NCI-H2227 treated with DMSO at 0.1 percent for 48 hours (cell line): ENCODE measurements at regions not wholly inside any gene's neighbourhood (a gene's known extent, or its start where the extent isn't known, plus 50 kb on each side); places are given as distances from the start of the nearest gene placed in this dataset.

ENCODE experiments used
- DNase-seq: peaks from one replicate; lab custom pipeline; 2025; lab: John Stamatoyannopoulos, UW

DNA sequence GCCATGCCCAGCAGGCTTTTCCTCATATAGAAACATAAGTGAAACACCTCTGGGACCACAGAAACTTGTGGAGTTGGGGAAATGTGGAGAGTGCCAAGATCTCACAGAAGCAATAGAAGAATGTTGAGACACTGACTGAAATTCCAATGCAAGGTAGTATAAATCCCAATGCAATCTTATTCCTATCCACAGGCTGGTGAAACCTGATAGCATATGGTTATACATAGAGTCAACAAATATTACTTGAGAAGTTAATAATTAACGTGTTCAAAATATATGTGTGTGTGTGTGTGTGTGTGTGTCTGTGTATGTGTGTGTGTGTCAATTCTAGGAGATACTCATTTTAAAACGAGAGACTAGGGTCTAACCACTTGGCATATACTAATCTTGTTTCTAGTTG lies 776.8 kb upstream of the ACVR2A start:
- no peak for DNase-seq

DNA sequence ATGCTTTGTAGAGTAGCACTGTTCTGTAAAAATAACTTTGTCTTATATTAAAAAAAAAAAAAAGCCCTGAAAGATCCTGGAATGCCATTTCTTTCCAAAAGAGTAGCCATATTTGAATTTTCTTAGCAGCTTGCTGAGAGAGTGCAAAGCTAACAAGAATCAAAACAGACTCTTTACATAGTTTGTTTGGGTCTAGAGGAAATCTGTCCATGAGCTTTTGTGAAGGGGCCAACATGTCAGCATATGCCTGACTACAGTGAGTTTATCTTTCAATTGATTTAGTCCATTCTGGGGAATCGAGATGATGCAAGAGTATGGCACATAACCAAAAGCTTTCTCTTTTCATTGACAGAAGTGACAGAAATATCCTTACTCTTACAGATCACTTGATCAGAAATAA lies 777.7 kb upstream of the ACVR2A start:
- no peak for DNase-seq

- DNase-seq: no peak
These were observed 782.8 kb upstream of the ACVR2A start for GRCh38 chr2:147062073-147062472.

GRCh38 chr2:147061269-147061668 lies 783.6 kb upstream of the ACVR2A start:
- DNase-seq: no peak

GRCh38 chr2:147057892-147058490 lies 786.8 kb upstream of the ACVR2A start:
- DNase-seq: no peak

GRCh38 chr2:147051814-147052213 lies 793.0 kb upstream of the ACVR2A start:
- DNase-seq: no peak

GRCh38 chr2:147051248-147051647 lies 793.6 kb upstream of the ACVR2A start:
- DNase-seq: no peak

DNA sequence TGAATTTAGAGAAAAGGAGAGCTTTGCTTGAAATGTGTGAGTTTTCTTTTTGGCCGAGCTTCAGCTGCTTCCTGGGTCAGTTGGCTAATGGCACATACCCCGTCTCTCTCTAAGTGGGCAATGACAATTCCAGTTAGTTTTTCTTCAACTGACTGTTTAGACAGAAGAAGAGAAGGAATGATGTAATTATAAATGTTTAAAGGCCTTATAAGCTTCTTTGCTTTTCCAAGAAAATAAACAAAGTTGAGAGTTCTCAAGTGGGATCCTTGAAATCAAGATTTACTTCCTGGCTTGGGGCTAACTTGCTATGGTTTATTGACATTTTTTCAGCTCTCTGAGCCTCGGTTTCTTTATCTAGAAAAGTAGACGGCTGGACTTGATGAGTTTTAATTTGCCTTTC lies 794.9 kb upstream of the ACVR2A start:
- no peak for DNase-seq

GRCh38 chr2:147046473-147046872 lies 798.4 kb upstream of the ACVR2A start:
- DNase-seq: no peak

GRCh38 chr2:147045113-147045512 lies 799.7 kb upstream of the ACVR2A start:
- peak; percentile 49 for DNase-seq

DNA sequence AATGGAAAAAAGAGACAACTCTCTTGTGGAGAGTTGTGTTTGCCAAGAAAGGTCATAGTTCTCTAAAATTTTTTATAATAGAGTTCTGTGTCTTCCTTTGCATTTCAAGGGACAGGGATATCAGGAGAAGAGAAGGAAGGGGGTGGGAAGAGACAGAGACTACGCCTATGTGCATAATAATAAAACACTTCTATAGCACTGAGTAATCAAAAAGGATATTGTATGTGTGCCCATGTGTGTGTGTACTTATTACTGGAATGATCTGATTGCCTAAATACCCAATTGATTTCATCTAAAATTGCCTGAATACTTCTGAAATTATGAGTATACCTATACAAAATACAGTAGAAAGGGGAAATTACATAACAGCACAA lies 803.7 kb upstream of the ACVR2A start:
- no peak for DNase-seq

GRCh38 chr2:147040298-147041120 lies 804.3 kb upstream of the ACVR2A start:
- DNase-seq: no peak

DNA sequence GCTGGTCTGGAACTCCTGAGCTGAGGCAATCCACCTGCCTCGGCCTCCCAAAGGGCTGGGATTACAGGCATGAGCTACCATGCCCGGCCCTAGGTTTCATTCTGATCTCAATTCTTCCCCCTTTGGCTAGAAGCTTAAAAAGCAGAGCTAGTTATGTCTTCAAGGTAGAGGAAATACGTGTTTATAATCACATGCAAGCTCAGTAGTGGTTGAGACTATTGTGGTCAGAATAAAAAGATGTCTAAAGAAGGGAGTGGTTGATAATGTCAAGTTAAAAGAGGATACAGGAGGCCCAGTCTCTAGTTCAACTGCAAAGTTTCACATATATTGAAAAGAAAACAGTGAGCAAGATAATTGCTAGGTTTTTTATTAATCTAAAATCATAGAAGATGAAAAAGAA lies 807.8 kb upstream of the ACVR2A start:
- DNase-seq: no peak

GRCh38 chr2:147033044-147033443 lies 811.8 kb upstream of the ACVR2A start:
- DNase-seq: no peak

DNA sequence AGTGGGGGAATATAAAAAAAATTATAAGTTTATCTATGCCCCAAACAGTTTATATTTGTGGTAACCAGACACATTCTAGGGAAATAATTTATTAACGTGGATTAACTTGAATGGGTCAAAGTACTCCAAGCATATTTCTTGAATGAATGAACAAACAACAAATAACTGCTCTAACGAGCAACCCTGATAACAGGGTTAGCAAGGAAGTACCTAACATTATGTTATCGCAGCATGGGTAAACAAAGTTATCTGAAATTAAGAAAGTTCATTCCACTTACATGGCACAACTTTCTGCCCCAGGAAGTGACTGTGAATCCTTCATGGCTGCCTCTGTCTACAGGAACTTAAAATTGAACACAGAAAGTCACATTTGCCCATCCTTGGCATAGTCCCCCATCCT lies 812.9 kb upstream of the ACVR2A start:
- DNase-seq: no peak

- DNase-seq: no peak
These were observed 813.7 kb upstream of the ACVR2A start for GRCh38 chr2:147030966-147031720.

DNA sequence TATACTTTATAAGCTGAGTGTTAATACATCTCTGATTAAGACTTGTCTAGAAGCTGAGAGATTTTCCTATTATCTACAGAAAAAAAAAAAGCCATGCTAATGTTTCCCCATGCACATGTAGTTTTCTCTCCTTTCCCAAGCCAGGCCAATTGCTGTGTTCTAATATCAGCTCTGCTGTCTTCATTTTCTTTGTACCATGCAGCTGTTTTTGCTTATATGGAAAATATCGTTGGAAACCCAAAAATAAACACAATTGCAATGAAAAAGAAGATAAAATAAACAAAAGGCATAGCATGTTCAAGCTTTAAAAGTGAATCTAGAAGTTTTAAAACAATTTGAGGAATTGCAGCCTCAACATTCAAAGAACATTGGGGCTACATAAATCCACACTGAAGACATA lies 817.4 kb upstream of the ACVR2A start:
- no peak for DNase-seq

GRCh38 chr2:147026664-147027295 lies 818.0 kb upstream of the ACVR2A start:
- no peak for DNase-seq

- DNase-seq: no peak
These were observed 818.9 kb upstream of the ACVR2A start for GRCh38 chr2:147025646-147026585.

- no peak for DNase-seq
These were observed 825.5 kb upstream of the ACVR2A start for GRCh38 chr2:147019311-147019710.

DNA sequence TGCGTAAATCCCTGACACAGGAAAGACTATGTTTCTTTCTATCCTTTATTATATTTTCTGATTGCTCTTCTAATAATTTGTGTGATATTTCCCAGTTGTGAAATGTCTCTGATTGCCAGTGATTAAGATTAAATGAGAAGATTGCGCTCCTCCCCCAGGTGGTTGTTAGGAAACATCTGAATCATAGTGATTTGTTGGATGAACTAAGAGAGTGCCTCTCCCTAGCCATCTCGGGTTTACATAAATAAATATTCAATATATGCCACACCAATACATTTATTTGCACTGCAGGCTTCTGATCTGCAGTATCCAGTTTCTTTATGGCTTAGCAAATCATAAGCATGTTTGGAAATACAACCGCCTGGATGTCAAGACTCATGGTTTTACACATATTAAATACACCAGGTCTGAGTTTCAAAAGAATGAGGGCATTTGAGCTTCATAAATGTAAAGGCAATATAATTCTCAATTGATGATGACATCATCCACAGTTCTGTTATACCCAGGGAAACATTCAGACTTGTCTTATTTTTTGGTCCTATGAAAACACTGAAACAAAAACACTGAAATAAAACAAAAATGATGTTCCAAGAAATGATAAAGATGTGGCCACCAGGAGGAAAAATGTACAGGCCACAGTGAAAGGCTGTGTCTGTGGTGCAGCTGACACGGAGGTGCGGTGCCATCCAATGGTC lies 826.7 kb upstream of the ACVR2A start:
- DNase-seq: no peak
